Naive thymus-derived CD8-positive, alpha-beta T cell (primary cell): ENCODE measurements at regions not wholly inside any gene's neighbourhood (a gene's known extent, or its start where the extent isn't known, plus 50 kb on each side); places are given as distances from the start of the nearest gene placed in this dataset.

ENCODE experiments used
- ATAC-seq, 2 donors: fragments of 150-1000 bp; cut with Tn5 transposase in 1 of 2; sonication (Bioruptor Pico), chemical (Tn5 transposase) in 1 of 2; 1 replicate in 1 of 2; 2 replicates in 1 of 2; pipeline ENCODE4 v1.10.0; 2021; ENCODE audit warnings: mild to moderate bottlenecking in 2 of 2, moderate library complexity in 2 of 2
- POLR2A ChIA-PET: fragments of 350-600 bp; sonication (Branson Sonifier 250); formaldehyde crosslinking; loops from one replicate; lab custom pipeline; 2021; ENCODE audit warnings: antibody characterized with exemption; lab: Charles Lee
- DNase-seq, 10 donors: peaks; one replicate each; pipeline versions ENCODE4 v3.0.0 to v3.0.0-alpha.2; 2020 to 2022
- H3K27ac Mint-ChIP-seq, 10 donors: one replicate each; pipeline ENCODE4 v1.8.0; 2020 to 2022; ENCODE audit warnings: mild to moderate bottlenecking in 10 of 10, mixed read lengths in 10 of 10, moderate library complexity in 4 of 10, inconsistent platforms in 1 of 10
- H3K27me3 Mint-ChIP-seq, 5 donors: one replicate each; pipeline ENCODE4 v1.8.0; 2021 to 2022; ENCODE audit warnings: mixed read lengths in 5 of 5
- H3K36me3 Mint-ChIP-seq, 3 donors: one replicate each; pipeline ENCODE4 v1.8.0; 2020 to 2022; ENCODE audit warnings: mixed read lengths in 3 of 3, mild to moderate bottlenecking in 2 of 3, inconsistent platforms in 1 of 3
- H3K4me1 Mint-ChIP-seq, 4 donors: one replicate each; pipeline ENCODE4 v1.8.0; 2021 to 2022; ENCODE audit warnings: mixed read lengths in 4 of 4
- H3K4me3 Mint-ChIP-seq, 10 donors: one replicate each; pipeline ENCODE4 v1.8.0; 2020 to 2022; ENCODE audit warnings: mild to moderate bottlenecking in 10 of 10, mixed read lengths in 10 of 10, moderate library complexity in 6 of 10, inconsistent platforms in 1 of 10
- H3K9me3 Mint-ChIP-seq, 9 donors: one replicate each; pipeline ENCODE4 v1.8.0; 2020 to 2022; ENCODE audit warnings: mixed read lengths in 9 of 9, mild to moderate bottlenecking in 3 of 9, inconsistent platforms in 1 of 9, moderate library complexity in 1 of 9

DNA sequence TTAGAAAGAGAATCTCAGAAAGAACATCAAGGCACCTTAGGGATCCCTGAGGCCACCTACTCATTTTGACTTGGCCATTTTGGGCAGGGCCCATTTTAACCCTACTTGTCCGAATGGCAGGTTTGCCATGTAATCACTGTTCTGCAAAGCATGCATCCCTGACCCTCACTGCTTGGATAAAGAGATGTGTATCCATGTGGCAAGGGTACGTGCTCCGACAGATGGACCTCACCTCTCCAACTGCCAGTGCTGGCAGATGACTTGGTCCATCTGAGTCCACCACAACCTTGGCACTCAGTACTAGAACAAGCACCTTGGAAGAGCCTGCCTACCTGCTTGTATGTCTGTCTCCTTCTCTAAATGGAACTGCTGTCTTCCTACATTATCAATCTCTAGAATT lies 139.4 kb downstream of the SPATA19 start:
- Mint-ChIP-seq H3K27me3 (peaks cover 2 to 19% (median 8%) of the 10 kb centered on the region in 5 donors), H3K4me1 (no peaks in the 10 kb centered on the region), H3K36me3 (no peaks in the 10 kb centered on the region), H3K9me3 (peaks cover 0 to 9% (median 0%) of the 10 kb centered on the region in 9 donors), H3K27ac (no peak overlapping the region), H3K4me3 (no peak overlapping the region)
- DNase-seq (no peak), ATAC-seq (no peak)
- POLR2A ChIA-PET = no interaction called here

DNA sequence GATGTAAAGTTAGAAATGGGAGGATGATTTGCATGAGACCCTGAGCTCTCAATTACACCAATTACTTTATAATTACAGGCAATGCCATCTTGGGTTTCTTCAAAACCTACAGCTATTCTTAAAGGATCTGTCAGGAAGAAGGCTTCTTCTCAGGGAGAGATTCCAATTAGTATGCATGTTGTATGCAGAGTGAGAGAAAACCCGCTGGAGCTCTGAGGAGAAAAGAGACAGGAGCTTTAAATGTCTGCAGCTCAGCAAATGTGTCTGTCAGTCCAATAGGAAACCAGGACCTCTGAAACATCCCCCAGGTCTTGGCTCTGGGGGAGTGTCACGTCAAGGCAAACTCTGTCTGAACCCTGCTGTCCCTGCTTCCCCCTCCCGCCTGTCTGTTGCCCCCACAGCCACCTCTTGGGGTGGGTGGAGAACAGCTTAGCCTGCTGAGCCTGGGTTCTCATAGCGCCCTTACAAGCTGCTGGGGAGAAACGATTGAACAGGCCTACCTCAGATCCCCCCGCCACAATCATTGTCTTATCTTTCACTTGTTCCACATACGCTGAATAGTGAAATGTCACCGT lies 140.2 kb downstream of the SPATA19 start:
- POLR2A ChIA-PET = no interaction called here
- no peaks in the 10 kb centered on the region for H3K36me3 Mint-ChIP-seq
- no peak overlapping the region for H3K4me3 Mint-ChIP-seq
- H3K27me3 Mint-ChIP-seq = peaks cover 2 to 20% (median 8%) of the 10 kb centered on the region in 5 donors
- H3K27ac Mint-ChIP-seq = no peak overlapping the region
- H3K4me1 Mint-ChIP-seq = no peaks in the 10 kb centered on the region
- DNase-seq (no peak), ATAC-seq (no peak)
- peaks cover 0 to 9% (median 0%) of the 10 kb centered on the region in 9 donors for H3K9me3 Mint-ChIP-seq

GRCh38 chr11:133699071-133699470 lies 146.2 kb downstream of the SPATA19 start:
- H3K4me3 Mint-ChIP-seq = no peak overlapping the region
- H3K4me1 Mint-ChIP-seq = peaks cover 0 to 3% (median 0%) of the 10 kb centered on the region in 4 donors
- ATAC-seq (no peak), DNase-seq (no peak)
- POLR2A ChIA-PET = no interaction called here
- H3K27ac Mint-ChIP-seq = no peak overlapping the region
- H3K27me3 Mint-ChIP-seq = peaks cover 2 to 24% (median 7%) of the 10 kb centered on the region in 5 donors
- H3K9me3 Mint-ChIP-seq = peaks cover 0 to 6% (median 0%) of the 10 kb centered on the region in 9 donors
- no peaks in the 10 kb centered on the region for H3K36me3 Mint-ChIP-seq

GRCh38 chr11:133698654-133699053 lies 146.7 kb downstream of the SPATA19 start:
- H3K4me1 Mint-ChIP-seq = peaks cover 0 to 3% (median 0%) of the 10 kb centered on the region in 4 donors
- H3K4me3 Mint-ChIP-seq = no peak overlapping the region
- ATAC-seq (no peak), DNase-seq (no peak)
- H3K9me3 Mint-ChIP-seq = peaks cover 0 to 6% (median 0%) of the 10 kb centered on the region in 9 donors
- peaks cover 0 to 20% (median 4%) of the 10 kb centered on the region in 5 donors for H3K27me3 Mint-ChIP-seq
- no peaks in the 10 kb centered on the region for H3K36me3 Mint-ChIP-seq
- POLR2A ChIA-PET = no interaction called here
- no peak overlapping the region for H3K27ac Mint-ChIP-seq

DNA sequence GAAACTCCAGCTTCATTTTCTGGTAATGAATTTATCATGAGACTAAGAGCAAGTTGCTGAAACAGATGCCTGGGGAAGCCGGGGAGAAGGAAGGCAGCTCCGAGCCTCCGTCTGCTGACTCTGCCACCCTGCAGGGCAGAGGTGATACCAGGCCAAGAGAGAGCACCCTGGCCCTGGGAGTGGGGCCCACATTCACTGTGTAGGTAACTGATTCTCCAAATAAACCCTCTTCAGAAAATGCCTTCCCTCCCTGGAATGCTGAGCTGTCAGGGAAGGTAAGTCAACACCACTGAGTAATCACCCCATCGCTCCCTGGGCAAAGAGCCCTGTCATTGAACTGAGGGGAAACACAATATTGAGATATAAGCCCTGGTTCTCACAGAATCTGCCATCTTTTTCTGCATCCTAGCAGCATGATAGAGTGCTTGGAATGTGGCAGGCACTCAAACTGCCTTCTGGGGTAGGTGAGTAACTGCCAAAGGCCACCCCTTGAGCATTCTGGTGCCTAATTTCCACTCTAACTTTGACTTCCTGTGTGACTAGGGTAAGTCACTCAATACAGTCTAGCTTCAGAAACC lies 147.6 kb downstream of the SPATA19 start:
- H3K27ac Mint-ChIP-seq = no peak overlapping the region
- peaks cover 0 to 3% (median 0%) of the 10 kb centered on the region in 4 donors for H3K4me1 Mint-ChIP-seq
- H3K27me3 Mint-ChIP-seq = peaks cover 0 to 20% (median 4%) of the 10 kb centered on the region in 5 donors
- no peaks in the 10 kb centered on the region for H3K36me3 Mint-ChIP-seq
- H3K4me3 Mint-ChIP-seq = no peak overlapping the region
- DNase-seq (no peak), ATAC-seq (no peak)
- POLR2A ChIA-PET = no interaction called here
- H3K9me3 Mint-ChIP-seq = peaks cover 0 to 6% (median 0%) of the 10 kb centered on the region in 9 donors

DNA sequence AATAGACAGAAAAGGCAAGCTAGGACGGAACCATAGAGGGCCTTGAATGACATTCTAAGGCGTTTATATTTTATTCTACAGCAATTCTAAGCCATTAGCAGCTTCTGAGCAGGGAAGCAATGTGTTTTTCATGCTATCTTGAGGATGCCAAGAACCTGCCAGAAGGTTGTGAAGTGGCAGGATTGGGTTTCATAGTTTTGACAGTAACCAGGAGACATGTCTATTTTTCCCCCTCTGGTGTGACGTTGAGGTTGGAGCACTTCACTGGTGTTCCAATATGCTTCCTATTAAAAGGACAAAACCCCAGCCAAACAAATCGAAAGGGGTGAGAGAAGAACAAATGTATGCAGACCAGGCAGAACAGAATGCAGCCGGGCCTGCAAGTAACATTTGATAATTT lies 148.2 kb downstream of the SPATA19 start:
- ATAC-seq (no peak), DNase-seq (no peak)
- no peak overlapping the region for H3K27ac Mint-ChIP-seq
- H3K4me3 Mint-ChIP-seq = no peak overlapping the region
- peaks cover 0 to 3% (median 0%) of the 10 kb centered on the region in 4 donors for H3K4me1 Mint-ChIP-seq
- POLR2A ChIA-PET = no interaction called here
- H3K36me3 Mint-ChIP-seq = no peaks in the 10 kb centered on the region
- peaks cover 0 to 6% (median 0%) of the 10 kb centered on the region in 9 donors for H3K9me3 Mint-ChIP-seq
- H3K27me3 Mint-ChIP-seq = peaks cover 0 to 20% (median 4%) of the 10 kb centered on the region in 5 donors

DNA sequence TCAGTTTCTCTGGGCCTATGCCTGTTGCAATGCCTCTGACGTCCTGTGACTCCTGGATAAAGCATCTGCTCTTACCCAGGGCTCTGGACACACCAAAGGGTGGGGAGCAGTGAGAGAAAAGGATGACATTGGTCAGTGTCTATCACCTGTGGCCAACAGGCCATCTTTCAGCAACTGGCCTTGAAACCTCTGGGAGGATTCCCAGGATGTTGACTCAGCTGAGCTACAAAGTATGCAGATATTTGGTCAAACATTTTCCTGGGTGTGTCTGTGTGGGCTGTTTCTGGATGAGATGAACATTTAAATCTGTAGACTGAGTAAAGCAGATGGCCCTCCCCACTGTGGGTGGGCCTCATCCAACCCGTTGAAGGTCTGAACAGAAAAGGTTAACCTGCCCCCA lies 149.9 kb downstream of the SPATA19 start:
- POLR2A ChIA-PET = no interaction called here
- Mint-ChIP-seq H3K27ac (no peak overlapping the region), H3K27me3 (peaks cover 0 to 9% (median 4%) of the 10 kb centered on the region in 5 donors), H3K4me1 (peaks cover 0 to 3% (median 0%) of the 10 kb centered on the region in 4 donors), H3K4me3 (no peak overlapping the region), H3K9me3 (peaks cover 0 to 6% (median 0%) of the 10 kb centered on the region in 9 donors), H3K36me3 (no peaks in the 10 kb centered on the region)
- DNase-seq (no peak), ATAC-seq (no peak)

GRCh38 chr11:133694701-133695100 lies 150.6 kb downstream of the SPATA19 start:
- DNase-seq (no peak), ATAC-seq (no peak)
- Mint-ChIP-seq H3K4me1 (peaks cover 0 to 3% (median 0%) of the 10 kb centered on the region in 4 donors), H3K27ac (no peak overlapping the region), H3K4me3 (no peak overlapping the region), H3K36me3 (no peaks in the 10 kb centered on the region), H3K9me3 (peaks cover 0 to 6% (median 0%) of the 10 kb centered on the region in 9 donors), H3K27me3 (peaks cover 0 to 9% (median 4%) of the 10 kb centered on the region in 5 donors)
- POLR2A ChIA-PET = no interaction called here

DNA sequence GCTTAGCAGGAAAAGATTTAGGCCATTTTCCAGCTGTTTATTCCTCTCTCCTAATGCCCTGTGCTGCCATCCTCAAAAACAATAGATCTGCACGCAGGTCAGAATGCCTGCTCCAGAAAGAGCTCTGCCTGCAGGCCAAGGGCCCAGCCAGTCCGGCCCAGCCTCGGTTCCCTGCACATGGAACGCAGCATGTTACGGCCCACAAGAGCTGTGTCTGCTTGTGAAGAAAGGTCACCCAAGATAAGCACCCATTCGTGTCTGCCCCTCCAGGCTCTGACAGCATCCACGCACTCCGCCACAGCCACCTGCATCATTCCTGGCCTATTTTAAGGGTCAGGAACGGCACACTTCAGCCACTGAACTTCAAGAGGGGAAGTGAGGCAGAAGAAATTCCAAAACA lies 152.2 kb downstream of the SPATA19 start:
- Mint-ChIP-seq H3K36me3 (no peaks in the 10 kb centered on the region), H3K4me1 (no peaks in the 10 kb centered on the region), H3K27ac (no peak overlapping the region), H3K4me3 (no peak overlapping the region), H3K9me3 (peaks cover 0 to 2% (median 0%) of the 10 kb centered on the region in 9 donors), H3K27me3 (peaks cover 0 to 5% (median 0%) of the 10 kb centered on the region in 5 donors)
- no peak for DNase-seq
- POLR2A ChIA-PET = no interaction called here
- ATAC-seq = no peak

DNA sequence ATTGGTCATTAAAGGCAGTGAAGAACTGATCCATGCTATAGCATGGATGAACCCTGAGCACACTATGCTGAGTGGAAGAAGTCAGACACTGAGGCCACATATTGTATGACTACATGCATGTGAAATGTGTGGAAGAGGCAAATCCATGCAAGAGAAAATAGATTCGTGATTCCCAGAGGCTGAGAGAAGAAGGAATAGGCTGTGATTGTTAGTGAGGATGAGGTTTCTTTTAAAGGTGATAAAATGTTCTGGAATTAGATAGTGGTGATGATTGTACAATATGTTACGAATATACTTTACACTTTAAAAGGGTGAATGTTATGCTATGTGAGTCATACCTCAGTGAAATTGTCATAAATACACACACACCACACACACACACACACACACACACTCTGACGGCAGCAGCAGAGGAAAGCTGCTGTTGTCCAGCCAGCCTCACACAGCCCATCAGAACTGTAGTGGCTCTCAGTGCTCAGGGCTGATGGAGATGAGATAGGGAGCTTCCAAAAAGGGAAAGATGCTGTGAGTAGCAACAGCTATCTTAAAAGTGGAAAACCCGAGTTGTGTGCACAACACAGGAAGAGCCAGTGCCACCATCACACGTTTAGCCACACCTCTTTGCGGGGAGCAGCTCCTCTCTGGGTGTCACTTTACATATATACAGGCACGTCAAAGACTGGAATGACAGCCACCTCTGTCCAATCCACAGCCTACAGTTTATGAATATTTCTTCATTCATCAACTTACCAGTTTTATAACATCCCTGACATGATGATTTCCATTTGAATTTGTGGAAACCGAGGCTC lies 153.0 kb downstream of the SPATA19 start:
- Mint-ChIP-seq H3K4me1 (no peaks in the 10 kb centered on the region), H3K4me3 (no peak overlapping the region), H3K27ac (no peak overlapping the region)

DNA sequence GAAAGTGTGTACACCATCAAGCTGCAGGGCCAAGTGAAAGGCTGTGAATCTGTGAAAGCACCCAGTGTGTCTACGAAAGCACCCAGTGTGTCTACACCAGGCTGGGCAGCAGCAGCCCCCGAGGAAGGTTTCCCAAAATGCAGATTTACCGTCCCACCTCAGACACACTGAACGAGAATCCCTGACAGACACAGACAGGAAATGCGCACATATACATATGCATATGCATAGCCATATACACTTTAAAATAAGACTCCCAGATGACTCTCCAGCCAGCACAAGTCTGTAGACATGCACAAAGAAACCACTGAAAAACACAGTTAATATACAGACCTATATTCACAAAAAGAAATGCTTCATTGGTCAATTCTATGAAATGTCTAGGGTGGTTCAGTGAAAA lies 155.5 kb upstream of the OPCML start:
- peaks cover 3 to 18% (median 7%) of the 10 kb centered on the region in 5 donors for H3K27me3 Mint-ChIP-seq

More for the DNA sequence above, 153.0 kb downstream of the SPATA19 start:
- ATAC-seq = no peak
- Mint-ChIP-seq H3K36me3 (no peaks in the 10 kb centered on the region), H3K9me3 (peaks cover 0 to 2% (median 0%) of the 10 kb centered on the region in 9 donors), H3K27me3 (peaks cover 0 to 5% (median 0%) of the 10 kb centered on the region in 5 donors)
- DNase-seq = no peak
- POLR2A ChIA-PET = no interaction called here

DNA sequence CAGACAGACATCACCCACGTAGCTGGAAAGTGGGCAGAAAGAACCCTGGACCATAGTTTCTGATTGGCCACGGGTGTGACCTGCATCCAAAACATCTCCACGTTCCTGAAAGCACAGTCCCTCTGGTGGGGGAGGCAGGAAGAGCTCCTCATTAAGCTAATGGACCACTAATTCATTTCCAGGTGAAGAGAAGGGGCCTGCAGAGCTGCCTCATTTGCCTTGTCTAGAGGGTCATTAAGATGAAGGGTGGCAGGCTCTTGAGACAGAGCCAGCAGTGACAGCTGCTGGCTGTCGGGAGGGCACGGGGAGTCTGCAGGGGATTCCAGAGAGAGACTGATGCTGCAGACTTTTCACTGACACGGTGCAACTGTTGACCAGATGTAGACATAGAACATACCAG lies 149.6 kb upstream of the OPCML start:
- peaks cover 11 to 70% (median 22%) of the 10 kb centered on the region in 5 donors for H3K27me3 Mint-ChIP-seq
- DNase-seq (no peak), ATAC-seq (no peak)
- H3K36me3 Mint-ChIP-seq = no peaks in the 10 kb centered on the region
- no peak overlapping the region for H3K4me3 Mint-ChIP-seq
- H3K9me3 Mint-ChIP-seq = no peaks in the 10 kb centered on the region
- H3K4me1 Mint-ChIP-seq = no peaks in the 10 kb centered on the region
- no peak overlapping the region for H3K27ac Mint-ChIP-seq
- POLR2A ChIA-PET = no interaction called here

More for the DNA sequence above, 155.5 kb upstream of the OPCML start:
- no peak overlapping the region for H3K27ac Mint-ChIP-seq
- H3K4me3 Mint-ChIP-seq = no peak overlapping the region
- POLR2A ChIA-PET = no interaction called here
- ATAC-seq (no peak), DNase-seq (no peak)
- no peaks in the 10 kb centered on the region for H3K4me1 Mint-ChIP-seq
- H3K9me3 Mint-ChIP-seq = no peaks in the 10 kb centered on the region
- H3K36me3 Mint-ChIP-seq = no peaks in the 10 kb centered on the region

DNA sequence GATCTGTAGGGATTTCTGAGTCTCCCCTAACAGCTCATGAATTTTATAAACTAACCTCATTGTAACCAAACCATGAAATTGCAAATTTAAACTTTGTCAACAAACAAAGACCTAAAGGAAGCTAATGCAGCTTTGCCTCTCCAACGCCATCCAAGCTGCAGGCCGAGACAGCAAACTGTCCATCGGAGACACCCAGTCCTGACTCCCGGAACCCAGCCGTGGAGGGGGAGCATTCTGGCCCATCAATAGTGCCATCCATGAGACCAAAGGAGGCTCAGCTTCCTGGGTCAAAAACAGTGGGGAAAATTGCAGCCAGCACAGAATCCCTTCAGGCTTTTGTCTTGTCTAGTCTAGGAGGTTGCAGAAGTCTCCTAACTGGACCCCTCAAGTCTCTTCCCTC lies 147.6 kb upstream of the OPCML start:
- POLR2A ChIA-PET = no interaction called here
- H3K27me3 Mint-ChIP-seq = peaks cover 9 to 78% (median 20%) of the 10 kb centered on the region in 5 donors
- no peak overlapping the region for H3K4me3 Mint-ChIP-seq

More for the DNA sequence above, 147.6 kb upstream of the OPCML start:
- ATAC-seq (no peak), DNase-seq (no peak)
- Mint-ChIP-seq H3K36me3 (peaks cover 0 to 2% (median 0%) of the 10 kb centered on the region in 3 donors), H3K27ac (no peak overlapping the region), H3K9me3 (peaks cover 0 to 4% (median 0%) of the 10 kb centered on the region in 9 donors), H3K4me1 (no peaks in the 10 kb centered on the region)
